22Rv1 (cell line): ENCODE measurements at regions not wholly inside any gene's neighbourhood (a gene's known extent, or its start where the extent isn't known, plus 50 kb on each side); places are given as distances from the start of the nearest gene placed in this dataset.
"Not testable (repeated sequence)": the region's sequence is repeated elsewhere in the genome, so short reads cannot be mapped to it uniquely, and the experiment has no call there.

Experiments used
- H3K27ac ChIP-seq: fragments of 450-650 bp; 2 replicates; pipeline ENCODE4 v1.5.1; 2017
- ZFX ChIP-seq: fragments of 450-650 bp; IDR thresholded peaks from 2 replicates; pipeline ENCODE4 v1.6.1; 2017; ENCODE audit warnings: antibody characterized with exemption, borderline replicate concordance
- TF ChIP-seq, protein P1 (sequence below): fragments of 450-650 bp; IDR thresholded peaks from 2 replicates; pipeline ENCODE4 v1.5.1; 2017; ENCODE audit warnings: mild to moderate bottlenecking

DNA sequence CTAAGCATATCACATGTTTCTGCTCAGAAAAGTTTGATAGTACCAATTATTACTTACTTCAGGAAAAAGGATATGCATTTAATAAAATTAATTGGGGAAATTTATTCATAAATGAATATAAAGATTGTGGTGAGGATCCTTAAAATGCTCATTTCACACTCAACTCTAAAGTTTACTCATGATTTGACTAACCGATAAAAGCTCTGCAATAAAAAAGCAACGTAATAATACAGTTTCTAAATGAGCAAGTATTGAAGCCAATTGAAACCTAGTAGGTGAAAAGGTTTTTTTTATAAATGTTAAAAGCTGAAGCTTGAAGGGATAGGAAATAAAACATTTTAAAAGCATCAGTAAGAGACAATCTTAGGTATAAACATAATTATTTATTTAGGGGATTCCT is 308.3 kb upstream of the STEAP1 start:
- no peak for TF ChIP-seq ZFX
- TF ChIP-seq, protein P1, sequence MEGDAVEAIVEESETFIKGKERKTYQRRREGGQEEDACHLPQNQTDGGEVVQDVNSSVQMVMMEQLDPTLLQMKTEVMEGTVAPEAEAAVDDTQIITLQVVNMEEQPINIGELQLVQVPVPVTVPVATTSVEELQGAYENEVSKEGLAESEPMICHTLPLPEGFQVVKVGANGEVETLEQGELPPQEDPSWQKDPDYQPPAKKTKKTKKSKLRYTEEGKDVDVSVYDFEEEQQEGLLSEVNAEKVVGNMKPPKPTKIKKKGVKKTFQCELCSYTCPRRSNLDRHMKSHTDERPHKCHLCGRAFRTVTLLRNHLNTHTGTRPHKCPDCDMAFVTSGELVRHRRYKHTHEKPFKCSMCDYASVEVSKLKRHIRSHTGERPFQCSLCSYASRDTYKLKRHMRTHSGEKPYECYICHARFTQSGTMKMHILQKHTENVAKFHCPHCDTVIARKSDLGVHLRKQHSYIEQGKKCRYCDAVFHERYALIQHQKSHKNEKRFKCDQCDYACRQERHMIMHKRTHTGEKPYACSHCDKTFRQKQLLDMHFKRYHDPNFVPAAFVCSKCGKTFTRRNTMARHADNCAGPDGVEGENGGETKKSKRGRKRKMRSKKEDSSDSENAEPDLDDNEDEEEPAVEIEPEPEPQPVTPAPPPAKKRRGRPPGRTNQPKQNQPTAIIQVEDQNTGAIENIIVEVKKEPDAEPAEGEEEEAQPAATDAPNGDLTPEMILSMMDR, result no peak
- no peak overlapping the region for H3K27ac ChIP-seq

DNA sequence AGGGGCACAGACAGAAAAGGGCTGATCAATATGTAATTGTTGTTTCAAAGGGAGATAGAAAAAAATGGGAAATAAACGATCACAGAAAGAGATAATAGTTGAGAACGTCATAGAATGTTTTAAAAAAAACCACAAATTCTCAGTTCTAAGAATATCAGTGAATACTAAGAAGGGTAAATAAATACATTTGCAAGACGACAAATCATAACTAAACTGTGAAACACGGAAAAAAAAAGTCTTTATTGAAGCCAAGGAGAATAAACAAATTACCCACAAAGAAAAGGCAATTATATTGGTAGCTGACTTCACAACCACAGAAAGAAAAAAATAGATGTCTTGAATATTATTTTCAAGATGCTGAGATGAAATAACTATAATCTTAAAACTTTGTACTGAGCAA is 305.2 kb upstream of the STEAP1 start:
- TF ChIP-seq, protein P1, result no peak
- TF ChIP-seq ZFX, result no peak
- H3K27ac ChIP-seq, result no peak overlapping the region

DNA sequence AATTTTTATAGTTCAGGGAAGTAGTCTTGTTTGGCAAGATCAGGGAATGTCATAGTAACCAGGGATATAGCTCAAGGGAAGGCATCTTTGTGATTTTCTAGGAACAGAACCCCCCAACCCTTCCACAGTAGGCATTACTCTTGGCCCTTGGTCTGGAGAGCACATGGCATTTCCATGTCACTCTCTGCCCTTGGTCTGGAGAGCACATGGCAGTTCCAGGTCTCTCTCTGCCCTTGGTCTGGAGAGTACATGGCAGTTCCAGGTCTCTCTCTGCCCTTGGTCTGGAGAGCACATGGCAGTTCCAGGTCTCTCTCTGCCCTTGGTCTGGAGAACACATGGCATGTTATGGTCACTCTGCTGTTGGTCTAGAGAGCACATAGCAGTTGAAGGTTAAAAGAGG is 297.2 kb upstream of the STEAP1 start:
- not testable (repeated sequence) for H3K27ac ChIP-seq

DNA sequence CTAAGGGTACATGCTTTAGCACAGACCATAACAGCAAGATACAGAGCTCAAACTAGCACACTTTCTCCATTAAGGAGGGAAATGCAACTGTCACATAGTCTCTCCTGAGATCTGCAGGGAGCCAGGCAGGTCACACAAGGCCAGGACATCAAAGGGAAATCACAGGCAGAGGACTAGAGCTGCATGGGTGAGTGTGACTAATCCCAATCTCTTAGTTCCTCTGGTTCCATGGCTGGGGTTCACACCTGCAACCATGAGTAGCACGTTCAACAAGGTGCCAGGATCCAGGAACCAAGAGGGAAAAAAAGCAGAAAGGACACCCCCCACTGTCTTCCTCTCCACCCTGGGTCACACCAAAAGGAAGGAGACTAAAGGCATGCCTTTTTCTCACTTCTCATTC is 296.5 kb upstream of the STEAP1 start:
- H3K27ac ChIP-seq, result no peak overlapping the region
- TF ChIP-seq, protein P1, result no peak
- TF ChIP-seq ZFX, result no peak

DNA sequence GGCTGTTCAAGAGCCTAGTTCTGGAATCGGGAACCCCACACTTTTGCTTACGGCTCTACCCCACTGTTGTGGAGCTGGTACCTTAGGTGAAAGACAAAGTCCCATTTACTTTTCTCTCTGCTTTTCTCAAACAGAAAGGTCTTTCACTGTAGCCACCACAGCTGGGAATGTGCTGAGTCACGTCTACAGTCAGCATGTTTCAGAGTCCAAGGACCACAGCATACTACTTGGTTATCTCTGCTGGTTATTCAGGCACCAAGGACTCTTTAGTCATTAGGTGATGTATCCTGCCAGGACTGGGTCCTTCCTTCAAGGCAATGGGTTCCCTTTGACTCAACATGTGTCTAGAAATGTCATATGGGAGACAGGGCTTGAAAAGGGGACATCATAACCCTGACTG is 266.8 kb upstream of the STEAP1 start:
- H3K27ac ChIP-seq, result no peak overlapping the region
- TF ChIP-seq, protein P1, result no peak
- no peak for TF ChIP-seq ZFX

DNA sequence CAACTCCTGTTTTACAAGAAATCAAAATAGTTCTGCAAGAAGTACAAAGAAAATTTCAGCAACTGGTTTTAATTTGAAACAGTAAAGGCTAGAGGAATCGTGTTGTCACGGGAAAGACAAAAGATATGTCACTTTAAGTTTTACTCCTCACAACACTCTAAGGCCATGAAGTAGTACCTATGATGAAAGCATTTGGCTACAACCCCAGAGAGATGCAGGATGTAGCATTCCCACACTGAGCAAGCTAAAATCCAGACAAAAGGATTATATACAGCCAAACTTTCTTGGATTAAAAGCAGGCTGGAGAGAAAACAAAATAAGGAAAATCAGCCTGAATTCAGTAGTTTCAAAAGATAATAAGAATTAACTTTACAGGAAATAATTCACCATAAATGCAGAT is 245.5 kb upstream of the STEAP1 start:
- TF ChIP-seq, protein P1, result no peak
- TF ChIP-seq ZFX, result no peak
- H3K27ac ChIP-seq, result no peak overlapping the region

DNA sequence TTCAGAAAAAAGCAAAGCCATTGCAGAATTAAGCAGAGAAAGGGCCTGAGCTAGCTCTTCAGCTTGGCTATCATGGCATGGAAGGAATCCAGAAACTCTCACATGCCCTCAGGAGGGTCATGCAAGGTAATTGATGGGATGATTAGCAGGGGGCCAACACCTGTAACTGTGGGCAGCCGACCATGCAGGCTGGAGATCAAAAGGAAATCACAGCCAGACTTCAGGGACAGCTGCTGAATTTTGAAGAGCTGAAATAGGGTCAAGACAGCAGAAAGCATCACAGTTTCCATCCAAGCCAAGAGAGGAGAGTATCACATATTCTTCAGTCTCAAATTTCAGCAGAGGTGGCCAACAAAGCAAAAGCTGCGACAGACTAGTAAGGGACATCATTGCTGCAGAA is 239.6 kb upstream of the STEAP1 start:
- no peak for TF ChIP-seq ZFX
- TF ChIP-seq, protein P1, result no peak
- H3K27ac ChIP-seq, result no peak overlapping the region

DNA sequence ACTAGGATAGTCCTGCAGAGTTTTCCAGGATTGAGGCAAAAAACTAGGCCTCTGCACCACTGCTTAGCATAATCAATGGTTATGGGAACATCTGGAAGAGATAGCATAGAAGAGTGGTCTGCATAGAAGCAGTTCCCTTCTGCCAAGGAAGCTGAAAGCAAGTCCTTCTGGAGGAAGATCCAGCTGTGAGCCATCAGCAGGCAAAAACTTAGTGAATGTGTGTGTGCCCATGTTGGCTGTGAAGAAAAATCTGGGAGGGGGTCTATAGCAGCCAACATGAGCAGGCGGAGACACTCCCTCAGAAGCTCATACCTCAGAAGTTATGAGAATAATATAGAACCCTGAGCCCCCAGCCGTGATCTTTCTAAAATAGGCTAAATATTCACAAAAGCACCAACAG is 228.1 kb upstream of the STEAP1 start:
- TF ChIP-seq ZFX, result no peak
- TF ChIP-seq, protein P1, result no peak
- no peak overlapping the region for H3K27ac ChIP-seq
